IPS-18c (cell line): ENCODE measurements at regions not wholly inside any gene's neighbourhood (a gene's known extent, or its start where the extent isn't known, plus 50 kb on each side); places are given as distances from the start of the nearest gene placed in this dataset.

ENCODE experiments used
- H3K4me3 ChIP-seq: 2 replicates; pipeline ENCODE4 v1.7.0; 2013; ENCODE audit warnings: low read depth, mild to moderate bottlenecking, low read length, moderate library complexity; ENCODE audit not compliant: insufficient read depth
- H3K9me3 ChIP-seq: one replicate; pipeline ENCODE4 v1.6.1; 2013; ENCODE audit warnings: mild to moderate bottlenecking, low read length, moderate library complexity; ENCODE audit not compliant: control insufficient read depth, insufficient read depth

DNA sequence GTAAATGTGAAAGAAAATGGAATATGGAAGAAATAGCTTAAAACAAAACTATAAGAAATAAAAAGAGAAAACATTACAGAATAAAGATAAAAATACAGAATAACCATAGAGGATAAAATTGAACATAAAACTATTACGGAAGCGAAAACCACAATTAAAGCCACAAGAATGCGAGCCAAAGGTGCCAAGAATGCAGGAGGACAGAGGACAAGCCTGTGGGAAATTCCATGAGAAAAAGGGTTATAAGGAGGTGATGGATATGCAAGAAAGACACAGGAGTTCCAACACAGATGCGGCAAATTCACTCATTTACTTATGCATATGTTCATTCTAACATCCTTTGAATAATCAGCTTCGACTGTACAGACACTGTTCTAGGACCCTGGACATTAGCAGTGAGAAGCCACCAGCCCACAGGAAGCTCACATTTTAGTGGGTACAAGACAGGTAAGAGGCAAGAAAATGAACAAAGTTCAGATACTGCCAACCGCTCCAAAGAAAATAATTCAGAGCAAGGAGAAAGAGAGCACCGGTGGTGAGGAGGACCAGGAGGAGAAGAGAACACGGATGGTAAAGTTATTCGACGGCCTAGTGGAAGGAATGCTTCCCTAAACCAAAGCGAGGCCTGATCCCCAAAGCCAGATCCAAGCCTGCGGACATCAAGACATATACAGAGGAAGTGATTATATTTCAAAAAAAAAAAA is 213.7 kb upstream of the MGMT start:
- no peaks in the 10 kb centered on the region for H3K9me3 ChIP-seq
- no peak overlapping the region for H3K4me3 ChIP-seq

- no peaks in the 10 kb centered on the region for H3K9me3 ChIP-seq
These were observed 213.2 kb upstream of the MGMT start for GRCh38 chr10:129253865-129254179.

GRCh38 chr10:129258283-129258923 is 208.6 kb upstream of the MGMT start:
- Histone ChIP-seq H3K4me3 (no peak overlapping the region), H3K9me3 (no peaks in the 10 kb centered on the region)

More at GRCh38 chr10:129253865-129254179, 213.2 kb upstream of the MGMT start:
- no peak overlapping the region for H3K4me3 ChIP-seq

DNA sequence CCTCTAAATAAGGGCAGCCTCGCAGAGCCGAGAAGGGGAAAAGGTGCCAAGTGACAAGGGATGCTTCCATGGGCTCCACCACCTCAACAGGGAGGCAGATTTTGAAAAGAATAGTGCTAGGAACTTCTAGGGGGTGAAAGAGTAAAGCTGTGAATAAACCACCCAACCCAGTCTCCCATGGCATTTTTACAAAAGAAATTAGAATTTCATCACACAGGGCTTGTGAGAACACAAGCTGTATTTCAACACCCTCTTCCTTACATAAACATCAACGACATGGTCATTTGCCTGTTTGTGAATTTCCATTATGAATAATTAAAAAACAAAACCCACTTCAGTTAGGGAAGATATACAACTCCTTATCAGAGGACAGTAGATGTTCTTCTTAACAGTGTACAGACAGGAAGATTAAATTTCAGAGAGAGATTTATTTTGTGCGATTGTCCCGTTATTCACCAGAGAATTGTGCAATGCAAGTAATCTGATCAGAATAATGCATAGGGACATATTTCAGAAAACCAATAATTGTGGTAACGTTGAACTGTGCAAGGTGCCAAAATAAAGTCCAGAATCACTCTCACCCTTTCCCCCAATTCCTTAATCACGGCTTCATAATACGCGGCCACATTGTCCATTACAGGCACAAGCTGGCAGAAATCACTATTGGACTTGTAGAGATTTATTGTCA is 207.8 kb upstream of the MGMT start:
- Histone ChIP-seq H3K9me3 (peaks cover 1% of the 10 kb centered on the region), H3K4me3 (no peak overlapping the region)

- Histone ChIP-seq H3K4me3 (no peak overlapping the region), H3K9me3 (no peaks in the 10 kb centered on the region)
These were observed 194.9 kb upstream of the MGMT start for GRCh38 chr10:129272176-129272575.

DNA sequence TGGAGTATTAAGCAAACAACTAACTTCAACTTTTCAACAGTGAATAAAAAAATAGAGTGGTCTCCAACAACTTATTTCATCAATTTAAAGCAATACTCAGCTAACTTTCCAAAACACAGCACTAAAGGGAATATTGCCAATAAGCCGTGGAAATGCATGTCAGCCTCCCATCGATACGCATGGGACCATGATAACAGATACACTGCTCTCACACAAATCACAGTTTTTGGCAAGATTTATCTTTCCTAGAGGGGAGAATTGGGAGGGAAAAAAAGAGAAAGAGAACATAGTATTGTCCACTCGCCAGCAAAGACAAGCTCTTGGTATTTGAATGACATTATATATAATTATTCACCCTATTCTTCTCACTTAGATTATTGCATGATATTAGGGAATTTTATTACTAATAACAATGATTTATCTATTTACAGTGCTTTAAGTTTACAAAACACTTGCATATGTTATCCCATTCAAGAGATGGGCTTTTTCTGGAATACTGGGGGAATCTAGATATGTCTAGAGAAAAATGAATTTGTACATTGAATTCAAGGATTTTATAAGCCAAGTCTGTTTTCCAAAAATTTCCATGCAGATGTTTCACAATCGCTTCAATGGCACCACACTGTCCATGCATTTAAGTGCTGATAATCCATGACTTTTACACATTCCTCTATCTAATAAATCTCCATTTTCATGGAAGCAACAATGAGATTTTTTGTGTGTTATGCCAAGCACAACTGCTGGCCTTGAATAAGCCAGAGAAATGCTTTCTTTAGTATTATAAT is 194.0 kb upstream of the MGMT start:
- H3K4me3 ChIP-seq = no peak overlapping the region
- H3K9me3 ChIP-seq = no peaks in the 10 kb centered on the region

- no peaks in the 10 kb centered on the region for H3K9me3 ChIP-seq
- no peak overlapping the region for H3K4me3 ChIP-seq
These were observed 193.2 kb upstream of the MGMT start for GRCh38 chr10:129273860-129274259.

GRCh38 chr10:129274748-129275474 is 192.1 kb upstream of the MGMT start:
- no peaks in the 10 kb centered on the region for H3K9me3 ChIP-seq
- H3K4me3 ChIP-seq = no peak overlapping the region

DNA sequence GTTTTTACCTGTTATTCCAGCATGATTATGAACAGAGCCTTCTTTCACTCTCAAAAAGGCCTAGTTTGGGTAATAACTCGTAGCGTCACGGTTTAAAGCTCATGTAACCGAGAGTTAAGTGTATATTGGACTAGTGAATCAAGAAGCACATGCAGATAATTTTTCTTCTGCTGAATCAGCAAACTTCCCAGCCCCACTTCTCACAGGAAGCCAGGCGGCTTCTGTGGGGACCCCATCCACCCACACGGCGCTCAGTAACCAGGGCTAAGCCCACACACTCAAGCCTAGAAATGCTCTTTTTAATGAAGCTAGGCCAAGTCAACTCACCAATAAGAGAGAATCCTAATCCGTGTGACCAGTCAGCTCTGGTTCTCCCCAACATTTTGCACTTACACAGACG is 191.2 kb upstream of the MGMT start:
- H3K9me3 ChIP-seq = no peaks in the 10 kb centered on the region
- no peak overlapping the region for H3K4me3 ChIP-seq

DNA sequence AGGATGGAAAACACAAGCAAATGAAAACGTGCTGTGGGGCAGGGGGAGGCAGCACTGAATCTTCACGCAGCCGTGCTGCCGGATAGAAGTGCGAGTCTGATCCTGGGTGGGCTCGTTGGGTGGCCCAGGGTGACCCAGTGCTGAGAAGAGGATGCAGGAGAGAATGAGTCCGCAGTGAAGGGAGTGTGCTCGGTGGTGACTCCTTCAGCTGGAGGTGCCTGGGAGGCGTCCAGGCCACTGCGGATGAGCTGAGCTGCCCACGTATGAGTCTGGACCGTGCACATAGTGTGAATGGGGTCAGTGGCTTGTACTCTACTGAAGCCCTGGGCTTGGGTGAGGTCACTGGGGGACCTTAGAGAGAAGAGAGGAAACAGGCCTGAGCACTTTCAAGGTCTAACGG is 190.0 kb upstream of the MGMT start:
- Histone ChIP-seq H3K4me3 (no peak overlapping the region), H3K9me3 (no peaks in the 10 kb centered on the region)

GRCh38 chr10:129277841-129278240 is 189.2 kb upstream of the MGMT start:
- Histone ChIP-seq H3K9me3 (no peaks in the 10 kb centered on the region), H3K4me3 (no peak overlapping the region)

DNA sequence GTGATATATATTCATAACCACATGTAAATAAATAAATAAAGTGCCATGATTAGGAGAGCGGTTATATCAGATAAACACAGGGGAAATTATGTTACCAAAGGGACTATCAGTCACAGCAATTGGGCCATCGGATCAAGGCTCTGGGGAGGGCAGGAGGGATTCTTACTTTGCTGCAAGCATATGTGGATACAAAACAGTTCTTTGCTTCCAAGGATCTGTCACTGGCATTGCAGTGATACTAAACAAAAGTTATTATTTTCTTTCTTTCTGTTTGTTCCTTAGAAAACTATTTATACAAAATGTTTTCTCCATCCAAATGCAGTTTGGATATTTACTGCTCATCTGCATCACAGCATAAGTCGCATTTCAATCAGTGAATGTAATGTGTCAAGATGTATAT is 188.4 kb upstream of the MGMT start:
- Histone ChIP-seq H3K4me3 (no peak overlapping the region), H3K9me3 (no peaks in the 10 kb centered on the region)

- H3K9me3 ChIP-seq = no peaks in the 10 kb centered on the region
- H3K4me3 ChIP-seq = no peak overlapping the region
These were observed 187.4 kb upstream of the MGMT start for GRCh38 chr10:129279446-129280154.

DNA sequence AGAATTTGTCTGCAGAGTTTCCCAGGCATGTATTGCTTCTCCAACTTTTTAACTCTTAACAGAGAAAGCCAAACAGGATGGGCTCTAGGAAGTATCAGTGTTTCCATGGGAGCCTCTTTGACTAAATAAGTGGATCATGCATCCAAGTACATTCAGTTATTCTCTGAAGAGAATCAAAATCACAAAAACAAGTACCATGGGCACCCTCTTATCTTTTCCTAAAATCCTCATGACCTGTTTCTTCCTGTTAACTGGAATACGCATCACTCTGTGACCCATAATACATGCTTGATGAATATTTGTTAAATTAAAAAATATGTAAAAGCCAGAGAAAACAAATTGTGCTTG is 186.9 kb upstream of the MGMT start:
- no peak overlapping the region for H3K4me3 ChIP-seq
- no peaks in the 10 kb centered on the region for H3K9me3 ChIP-seq

- no peaks in the 10 kb centered on the region for H3K9me3 ChIP-seq
- no peak overlapping the region for H3K4me3 ChIP-seq
These were observed 186.0 kb upstream of the MGMT start for GRCh38 chr10:129280908-129281586.

- peaks cover 2% of the 10 kb centered on the region for H3K9me3 ChIP-seq
- H3K4me3 ChIP-seq = no peak overlapping the region
These were observed 181.6 kb upstream of the MGMT start for GRCh38 chr10:129285459-129285858.
